PFSK-1 (cell line): ENCODE measurements at regions not wholly inside any gene's neighbourhood (a gene's known extent, or its start where the extent isn't known, plus 50 kb on each side); places are given as distances from the start of the nearest gene placed in this dataset.

Source experiments
- POLR2AphosphoS5 ChIP-seq: IDR thresholded peaks from 2 replicates; pipeline ENCODE4 v1.6.1; 2012; ENCODE audit warnings: low read depth, mild to moderate bottlenecking, control low read depth, low read length, moderate library complexity
- REST ChIP-seq, 2 experiments: IDR thresholded peaks; 2 replicates each; pipeline versions ENCODE4 v1.6.1 to v1.8.0; 2011 to 2012; ENCODE audit warnings: low read depth in 2 of 2, low read length in 2 of 2, control low read depth in 1 of 2, inconsistent platforms in 1 of 2, mild to moderate bottlenecking in 1 of 2, moderate library complexity in 1 of 2; ENCODE audit not compliant: insufficient read depth in 1 of 2
- SIN3A ChIP-seq: IDR thresholded peaks from 2 replicates; pipeline ENCODE4 v1.6.1; 2012; ENCODE audit warnings: mild to moderate bottlenecking, low read length, moderate library complexity, borderline replicate concordance; ENCODE audit not compliant: insufficient read depth
- TAF1 ChIP-seq: IDR thresholded peaks from 2 replicates; pipeline ENCODE4 v1.6.1; 2012; ENCODE audit warnings: low read length, control low read depth, borderline replicate concordance; ENCODE audit not compliant: insufficient read depth

DNA sequence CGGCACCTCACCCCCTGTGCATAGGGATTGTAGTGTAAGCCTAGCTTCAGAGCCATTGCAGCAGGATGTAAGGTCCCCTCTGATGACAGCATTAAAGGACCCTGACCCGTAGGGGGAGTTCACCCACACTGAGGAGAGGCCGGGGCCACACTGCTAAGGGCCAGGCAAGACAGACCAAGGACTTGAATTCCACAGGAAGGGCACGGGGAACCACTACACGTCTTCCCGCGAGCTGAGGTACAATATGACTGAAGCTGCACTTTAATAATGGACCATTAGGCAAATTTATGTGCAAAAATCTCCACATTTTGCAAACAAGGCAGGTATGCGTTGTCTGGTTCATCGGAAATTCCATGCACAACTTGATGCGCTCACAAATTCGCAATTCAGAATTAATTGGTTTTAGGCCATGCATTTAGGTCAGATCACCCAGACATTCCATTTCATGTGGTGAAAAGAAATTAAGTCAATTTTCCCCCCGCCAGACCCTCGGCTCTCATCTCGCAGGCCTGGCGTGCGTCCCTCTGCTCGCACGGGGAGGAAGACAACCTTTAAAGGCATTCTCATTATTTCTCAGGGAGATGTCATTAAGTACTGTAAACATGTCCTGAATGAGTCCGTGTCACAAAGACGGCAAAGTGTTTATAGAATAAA, 111.8 kb downstream of the FOXA2 start:
- TF ChIP-seq POLR2AphosphoS5, result no peak
- no peak for TF ChIP-seq REST (IDR thresholded peaks at IDR 0.05; ENCODE audit: insufficient read depth in 1 of 2, low read depth in 2 of 2, low read length in 2 of 2)
- TF ChIP-seq TAF1, result no peak
- no peak for TF ChIP-seq SIN3A
